DOHH2 (cell line): ENCODE measurements at regions not wholly inside any gene's neighbourhood (a gene's known extent, or its start where the extent isn't known, plus 50 kb on each side); places are given as distances from the start of the nearest gene placed in this dataset.

Experiments used
- CTCF ChIP-seq: fragments of 200-600 bp; sonication (generic); IDR thresholded peaks from one replicate; pipeline ENCODE4 v1.5.1; 2014; ENCODE audit warnings: antibody characterized with exemption, mild to moderate bottlenecking, low read depth, low read length; ENCODE audit not compliant: poor library complexity, severe bottlenecking
- EZH2phosphoT487 ChIP-seq: fragments of 200-600 bp; sonication (generic); IDR thresholded peaks from 2 replicates; pipeline ENCODE4 v1.6.1; 2017; ENCODE audit warnings: borderline replicate concordance, mild to moderate bottlenecking, antibody characterized with exemption, low read length, moderate library complexity, mixed read lengths

DNA sequence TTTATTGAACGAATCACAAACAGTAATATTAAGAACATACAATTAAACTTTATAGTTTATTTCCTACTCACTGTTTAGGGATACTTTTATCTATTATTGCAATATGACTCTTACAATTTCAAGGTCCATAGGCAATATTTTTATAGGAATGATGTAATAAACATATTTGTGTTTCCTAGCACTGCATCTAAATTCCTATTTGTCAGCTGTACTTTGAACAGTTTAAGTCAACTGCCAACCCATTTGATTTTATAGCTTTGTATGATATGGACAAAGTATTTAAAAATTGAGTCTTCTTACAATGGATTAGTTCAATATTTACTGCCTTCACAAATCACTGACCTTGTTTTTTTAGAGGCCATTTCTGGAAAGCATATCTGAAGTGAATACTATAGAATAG is 199.3 kb downstream of the PCDH7 start:
- no peak for TF ChIP-seq CTCF
- no peak for TF ChIP-seq EZH2phosphoT487
